ENCODE measurements at regions not wholly inside any gene's neighbourhood (a gene's known extent, or its start where the extent isn't known, plus 50 kb on each side); places are given as distances from the start of the nearest gene placed in this dataset.

DNA sequence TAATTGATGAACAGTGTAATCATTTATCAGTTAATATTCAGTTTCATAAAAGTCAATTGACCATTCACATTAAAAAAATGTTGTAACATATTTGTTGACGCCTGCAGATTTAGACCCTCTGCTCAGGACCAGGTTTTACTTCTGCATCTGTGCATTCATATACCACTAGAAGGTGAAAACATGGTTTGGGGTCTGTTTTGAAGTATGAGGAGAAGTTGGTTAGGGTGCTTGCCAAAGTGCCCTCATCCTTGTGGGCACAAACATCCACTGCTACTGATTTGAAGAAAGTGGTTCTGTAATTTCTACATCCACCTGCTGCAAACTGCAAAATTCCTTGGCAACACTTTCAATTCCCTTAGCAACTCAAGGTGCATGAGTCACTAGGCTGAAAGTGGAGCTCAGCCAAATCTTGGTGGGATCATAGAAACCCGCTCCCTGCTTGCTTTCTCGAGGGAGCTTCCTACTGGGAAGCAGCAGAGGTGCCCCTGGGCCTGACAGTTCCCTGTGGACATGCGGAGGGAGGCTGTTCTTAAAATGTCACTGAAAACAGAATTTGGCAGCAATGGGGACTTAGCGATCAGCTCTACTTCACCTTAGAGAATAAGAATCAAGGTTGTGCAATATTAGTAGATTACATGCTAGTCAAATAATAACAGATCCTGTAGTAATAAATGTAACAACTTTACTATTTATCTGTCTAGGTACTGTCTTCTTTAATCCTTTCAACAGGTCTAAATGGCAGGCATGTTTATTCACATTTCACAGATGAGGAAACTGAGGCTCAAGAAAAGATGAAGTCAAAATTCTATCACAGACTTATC, 301.0 kb upstream of the TBL1XR1 start:
- TF ChIP-seq POLR2AphosphoS5 (IDR thresholded peaks at IDR 0.05; ENCODE audit: low read depth, low read length) (no peak), POLR2A (IDR thresholded peaks at IDR 0.05; ENCODE audit: low read depth, low read length) (no peak), TAF1 (IDR thresholded peaks at IDR 0.05; ENCODE audit: borderline replicate concordance, low read depth, low read length) (no peak)
